ENCODE measurements at regions not wholly inside any gene's neighbourhood (a gene's known extent, or its start where the extent isn't known, plus 50 kb on each side); places are given as distances from the start of the nearest gene placed in this dataset.

- no peak overlapping the region for H3K27ac Mint-ChIP-seq
- intact Hi-C loops (cut with micrococcal nuclease): no loop called here
- no peaks in the 10 kb centered on the region for H3K36me3 Mint-ChIP-seq
- CTCF ChIA-PET (ENCODE audit: partially characterized antibody): no interaction called here
- Histone ChIP-seq H3K36me3 (ENCODE audit: insufficient read depth, low read length) (no peaks in the 10 kb centered on the region), H3K4me1 (ENCODE audit: insufficient read depth, low read length) (no peaks in the 10 kb centered on the region), H3K27ac (ENCODE audit: low read depth, low read length) (no peak overlapping the region), H3K27me3 (ENCODE audit: insufficient read depth, low read length) (no peaks in the 10 kb centered on the region), H3K4me3 (ENCODE audit: low read length in 2 of 2) (no peak overlapping the region), H3K9me3 (ENCODE audit: control insufficient read depth in 1 of 2, low read length in 2 of 2) (no peaks in the 10 kb centered on the region)
- no peak overlapping the region for H3K4me3 Mint-ChIP-seq
- peaks cover 0 to 7% (median 3%) of the 10 kb centered on the region in 8 donors for H3K9me3 Mint-ChIP-seq
- H3K4me1 Mint-ChIP-seq: no peaks in the 10 kb centered on the region
- peaks cover 1 to 3% of the 10 kb centered on the region in 2 donors for H3K27me3 Mint-ChIP-seq
- DNase-seq: no peak
- POLR2A ChIA-PET (ENCODE audit: partially characterized antibody): no interaction called here
Observed at GRCh38 chr7:18241543-18242231, 214.0 kb upstream of the PRPS1L1 start.

- Mint-ChIP-seq H3K9me3 (peaks cover 2 to 19% (median 8%) of the 10 kb centered on the region in 8 donors), H3K27ac (no peak overlapping the region), H3K27me3 (peaks cover 1 to 3% of the 10 kb centered on the region in 2 donors), H3K4me3 (no peak overlapping the region), H3K4me1 (no peaks in the 10 kb centered on the region), H3K36me3 (peaks cover 0 to 2% of the 10 kb centered on the region in 2 donors)
- ChIA-PET POLR2A (ENCODE audit: partially characterized antibody) (no interaction called here), CTCF (ENCODE audit: partially characterized antibody) (interaction anchor here (1.2 kb wide), 1 partner anchor 81 kb away, joined by 3 read pairs; no protein-coding TSS in a partner anchor)
- Histone ChIP-seq H3K36me3 (ENCODE audit: insufficient read depth, low read length) (no peaks in the 10 kb centered on the region), H3K27ac (ENCODE audit: low read depth, low read length) (no peak overlapping the region), H3K9me3 (ENCODE audit: control insufficient read depth in 1 of 2, low read length in 2 of 2) (no peaks in the 10 kb centered on the region), H3K27me3 (ENCODE audit: insufficient read depth, low read length) (no peaks in the 10 kb centered on the region), H3K4me1 (ENCODE audit: insufficient read depth, low read length) (no peaks in the 10 kb centered on the region), H3K4me3 (ENCODE audit: low read length in 2 of 2) (no peak overlapping the region)
- intact Hi-C loops (cut with micrococcal nuclease): no loop called here
- no peak for DNase-seq
Observed at GRCh38 chr7:18243731-18244130, 216.1 kb upstream of the PRPS1L1 start.

- H3K36me3 Mint-ChIP-seq: peaks cover 2% of the 10 kb centered on the region in 2 donors
- peaks cover 0 to under 1% of the 10 kb centered on the region in 2 donors for H3K27me3 Mint-ChIP-seq
- ChIA-PET POLR2A (ENCODE audit: partially characterized antibody) (no interaction called here), CTCF (ENCODE audit: partially characterized antibody) (no interaction called here)
- no peaks in the 10 kb centered on the region for H3K36me3 ChIP-seq (ENCODE audit: insufficient read depth, low read length)
- H3K9me3 Mint-ChIP-seq: peaks cover 5 to 41% (median 26%) of the 10 kb centered on the region in 8 donors
- no peak overlapping the region for H3K27ac Mint-ChIP-seq
- no peak for DNase-seq
- peaks cover 0 to 8% of the 10 kb centered on the region in 2 donors for H3K9me3 ChIP-seq (ENCODE audit: control insufficient read depth in 1 of 2, low read length in 2 of 2)
- no peak overlapping the region for H3K4me3 ChIP-seq (ENCODE audit: low read length in 2 of 2)
- H3K4me1 ChIP-seq (ENCODE audit: insufficient read depth, low read length): no peaks in the 10 kb centered on the region
- no peaks in the 10 kb centered on the region for H3K27me3 ChIP-seq (ENCODE audit: insufficient read depth, low read length)
- H3K4me1 Mint-ChIP-seq: peaks cover 0 to 4% (median 0%) of the 10 kb centered on the region in 4 donors
- intact Hi-C loops (cut with micrococcal nuclease): no loop called here
- H3K4me3 Mint-ChIP-seq: no peak overlapping the region
- no peak overlapping the region for H3K27ac ChIP-seq (ENCODE audit: low read depth, low read length)
Observed at GRCh38 chr7:18250133-18250532, 222.5 kb upstream of the PRPS1L1 start.

- no peak for DNase-seq
- Histone ChIP-seq H3K36me3 (ENCODE audit: insufficient read depth, low read length) (no peaks in the 10 kb centered on the region), H3K9me3 (ENCODE audit: control insufficient read depth in 1 of 2, low read length in 2 of 2) (no peaks in the 10 kb centered on the region), H3K27ac (ENCODE audit: low read depth, low read length) (no peak overlapping the region), H3K4me3 (ENCODE audit: low read length in 2 of 2) (no peak overlapping the region), H3K27me3 (ENCODE audit: insufficient read depth, low read length) (no peaks in the 10 kb centered on the region), H3K4me1 (ENCODE audit: insufficient read depth, low read length) (no peaks in the 10 kb centered on the region)
- peaks cover 0 to 3% (median 0%) of the 10 kb centered on the region in 4 donors for H3K4me1 Mint-ChIP-seq
- ChIA-PET POLR2A (ENCODE audit: partially characterized antibody) (no interaction called here), CTCF (ENCODE audit: partially characterized antibody) (no interaction called here)
- no peak overlapping the region for H3K27ac Mint-ChIP-seq
- peaks cover 0 to 4% of the 10 kb centered on the region in 2 donors for H3K36me3 Mint-ChIP-seq
- H3K4me3 Mint-ChIP-seq: no peak overlapping the region
- intact Hi-C loops (cut with micrococcal nuclease): no loop called here
- peaks cover 3% of the 10 kb centered on the region in 2 donors for H3K27me3 Mint-ChIP-seq
- H3K9me3 Mint-ChIP-seq: peaks cover 0 to 26% (median 8%) of the 10 kb centered on the region in 8 donors
Observed at GRCh38 chr7:18257711-18258110, 230.1 kb upstream of the PRPS1L1 start.

GRCh38 chr7:18262058-18262457, 233.5 kb upstream of the HDAC9 start:
- H3K9me3 Mint-ChIP-seq: peaks cover 0 to 16% (median 6%) of the 10 kb centered on the region in 8 donors
- Histone ChIP-seq H3K9me3 (ENCODE audit: control insufficient read depth in 1 of 2, low read length in 2 of 2) (no peaks in the 10 kb centered on the region), H3K36me3 (ENCODE audit: insufficient read depth, low read length) (no peaks in the 10 kb centered on the region), H3K4me1 (ENCODE audit: insufficient read depth, low read length) (no peaks in the 10 kb centered on the region), H3K27me3 (ENCODE audit: insufficient read depth, low read length) (no peaks in the 10 kb centered on the region), H3K4me3 (ENCODE audit: low read length in 2 of 2) (no peak overlapping the region), H3K27ac (ENCODE audit: low read depth, low read length) (no peak overlapping the region)
- intact Hi-C loops (cut with micrococcal nuclease): no loop called here
- H3K4me3 Mint-ChIP-seq: no peak overlapping the region
- no peak for DNase-seq
- H3K36me3 Mint-ChIP-seq: no peaks in the 10 kb centered on the region
- H3K4me1 Mint-ChIP-seq: no peaks in the 10 kb centered on the region
- CTCF ChIA-PET (ENCODE audit: partially characterized antibody): no interaction called here
- H3K27ac Mint-ChIP-seq: no peak overlapping the region
- POLR2A ChIA-PET (ENCODE audit: partially characterized antibody): no interaction called here
- H3K27me3 Mint-ChIP-seq: peaks cover 1 to 3% of the 10 kb centered on the region in 2 donors

GRCh38 chr7:18265611-18266281, 229.8 kb upstream of the HDAC9 start:
- no peaks in the 10 kb centered on the region for H3K27me3 ChIP-seq (ENCODE audit: insufficient read depth, low read length)
- intact Hi-C loops (cut with micrococcal nuclease): no loop called here
- Mint-ChIP-seq H3K36me3 (no peaks in the 10 kb centered on the region), H3K27me3 (no peaks in the 10 kb centered on the region), H3K27ac (no peak overlapping the region), H3K4me3 (no peak overlapping the region), H3K4me1 (no peaks in the 10 kb centered on the region), H3K9me3 (peaks cover 0 to 12% (median 4%) of the 10 kb centered on the region in 8 donors)
- no peak overlapping the region for H3K27ac ChIP-seq (ENCODE audit: low read depth, low read length)
- ChIA-PET CTCF (ENCODE audit: partially characterized antibody) (no interaction called here), POLR2A (ENCODE audit: partially characterized antibody) (no interaction called here)
- no peak for DNase-seq
- H3K4me3 ChIP-seq (ENCODE audit: low read length in 2 of 2): no peak overlapping the region
- H3K9me3 ChIP-seq (ENCODE audit: control insufficient read depth in 1 of 2, low read length in 2 of 2): no peaks in the 10 kb centered on the region
- no peaks in the 10 kb centered on the region for H3K4me1 ChIP-seq (ENCODE audit: insufficient read depth, low read length)
- H3K36me3 ChIP-seq (ENCODE audit: insufficient read depth, low read length): no peaks in the 10 kb centered on the region

- H3K27ac ChIP-seq (ENCODE audit: low read depth, low read length): no peak overlapping the region
- ChIA-PET CTCF (ENCODE audit: partially characterized antibody) (no interaction called here), POLR2A (ENCODE audit: partially characterized antibody) (no interaction called here)
- intact Hi-C loops (cut with micrococcal nuclease): no loop called here
- H3K4me3 ChIP-seq (ENCODE audit: low read length in 2 of 2): no peak overlapping the region
- Mint-ChIP-seq H3K27ac (no peak overlapping the region), H3K4me1 (no peaks in the 10 kb centered on the region), H3K27me3 (no peaks in the 10 kb centered on the region), H3K36me3 (no peaks in the 10 kb centered on the region), H3K9me3 (no peaks in the 10 kb centered on the region), H3K4me3 (no peak overlapping the region)
- H3K4me1 ChIP-seq (ENCODE audit: insufficient read depth, low read length): no peaks in the 10 kb centered on the region
- H3K9me3 ChIP-seq (ENCODE audit: control insufficient read depth in 1 of 2, low read length in 2 of 2): no peaks in the 10 kb centered on the region
- DNase-seq: no peak
- no peaks in the 10 kb centered on the region for H3K36me3 ChIP-seq (ENCODE audit: insufficient read depth, low read length)
- no peaks in the 10 kb centered on the region for H3K27me3 ChIP-seq (ENCODE audit: insufficient read depth, low read length)
Observed at GRCh38 chr7:18268571-18268970, 227.0 kb upstream of the HDAC9 start.
